ENCODE measurements at regions not wholly inside any gene's neighbourhood (a gene's known extent, or its start where the extent isn't known, plus 50 kb on each side); places are given as distances from the start of the nearest gene placed in this dataset.

- ATAC-seq (no peak), DNase-seq (no peak)
- no peak overlapping the region for H3K4me3 ChIP-seq
- H3K9me3 ChIP-seq = no peaks in the 10 kb centered on the region
- TF ChIP-seq, protein P1, sequence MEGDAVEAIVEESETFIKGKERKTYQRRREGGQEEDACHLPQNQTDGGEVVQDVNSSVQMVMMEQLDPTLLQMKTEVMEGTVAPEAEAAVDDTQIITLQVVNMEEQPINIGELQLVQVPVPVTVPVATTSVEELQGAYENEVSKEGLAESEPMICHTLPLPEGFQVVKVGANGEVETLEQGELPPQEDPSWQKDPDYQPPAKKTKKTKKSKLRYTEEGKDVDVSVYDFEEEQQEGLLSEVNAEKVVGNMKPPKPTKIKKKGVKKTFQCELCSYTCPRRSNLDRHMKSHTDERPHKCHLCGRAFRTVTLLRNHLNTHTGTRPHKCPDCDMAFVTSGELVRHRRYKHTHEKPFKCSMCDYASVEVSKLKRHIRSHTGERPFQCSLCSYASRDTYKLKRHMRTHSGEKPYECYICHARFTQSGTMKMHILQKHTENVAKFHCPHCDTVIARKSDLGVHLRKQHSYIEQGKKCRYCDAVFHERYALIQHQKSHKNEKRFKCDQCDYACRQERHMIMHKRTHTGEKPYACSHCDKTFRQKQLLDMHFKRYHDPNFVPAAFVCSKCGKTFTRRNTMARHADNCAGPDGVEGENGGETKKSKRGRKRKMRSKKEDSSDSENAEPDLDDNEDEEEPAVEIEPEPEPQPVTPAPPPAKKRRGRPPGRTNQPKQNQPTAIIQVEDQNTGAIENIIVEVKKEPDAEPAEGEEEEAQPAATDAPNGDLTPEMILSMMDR (IDR thresholded peaks at IDR 0.05) = no peak
- intact Hi-C loops (cut with DNase I, micrococcal nuclease) = no loop called here
- no peaks in the 10 kb centered on the region for H3K4me1 ChIP-seq (ENCODE audit: low read depth)
- no peaks in the 10 kb centered on the region for H3K36me3 ChIP-seq (ENCODE audit: low read depth)
These were observed 226.0 kb downstream of the GAS1 start for GRCh38 chr9:86721226-86721781.

DNA sequence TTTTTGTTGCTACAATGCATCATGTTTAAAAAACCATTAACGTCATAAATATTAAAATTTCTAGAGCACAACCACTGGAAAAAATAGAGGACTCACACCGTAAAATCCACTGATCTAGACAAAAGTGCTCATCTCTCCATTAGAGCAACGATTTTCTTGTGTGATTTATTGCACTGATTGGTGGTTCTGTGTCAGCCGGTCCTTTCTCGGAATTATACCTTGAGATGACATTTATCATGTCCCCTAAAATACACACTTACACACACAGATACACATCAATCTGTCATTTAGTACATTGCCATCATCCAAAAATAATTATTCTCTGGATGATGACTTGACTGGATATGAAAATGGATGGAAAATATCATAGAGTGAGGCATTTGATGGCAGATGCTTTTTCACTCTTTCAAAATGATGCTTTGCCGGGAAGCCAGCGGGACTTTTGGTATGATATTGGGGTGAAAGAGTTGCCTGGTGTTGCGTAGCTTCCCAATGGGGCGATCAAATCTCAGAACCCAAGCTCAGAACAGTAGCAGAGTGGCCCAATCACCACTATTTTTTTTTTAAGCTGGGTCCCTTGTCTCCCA, 226.6 kb downstream of the GAS1 start:
- TF ChIP-seq, protein P1 (IDR thresholded peaks at IDR 0.05) = no peak
- ATAC-seq = no peak
- intact Hi-C loops (cut with DNase I, micrococcal nuclease) = no loop called here
- Histone ChIP-seq H3K36me3 (ENCODE audit: low read depth) (no peaks in the 10 kb centered on the region), H3K9me3 (no peaks in the 10 kb centered on the region), H3K4me3 (no peak overlapping the region), H3K4me1 (ENCODE audit: low read depth) (no peaks in the 10 kb centered on the region)
- no peak for DNase-seq

GRCh38 chr9:86718388-86719049, 228.8 kb downstream of the GAS1 start:
- TF ChIP-seq, protein P1 (IDR thresholded peaks at IDR 0.05) = no peak
- H3K9me3 ChIP-seq = no peaks in the 10 kb centered on the region
- no peak for DNase-seq
- no peak for ATAC-seq
- no peaks in the 10 kb centered on the region for H3K4me1 ChIP-seq (ENCODE audit: low read depth)
- intact Hi-C loops (cut with DNase I, micrococcal nuclease) = no loop called here
- H3K36me3 ChIP-seq (ENCODE audit: low read depth) = no peaks in the 10 kb centered on the region
- no peak overlapping the region for H3K4me3 ChIP-seq

- ATAC-seq (no peak), DNase-seq (no peak)
- TF ChIP-seq, protein P1 (IDR thresholded peaks at IDR 0.05) = no peak
- Histone ChIP-seq H3K9me3 (no peaks in the 10 kb centered on the region), H3K36me3 (ENCODE audit: low read depth) (no peaks in the 10 kb centered on the region), H3K4me3 (no peak overlapping the region), H3K4me1 (ENCODE audit: low read depth) (no peaks in the 10 kb centered on the region)
- intact Hi-C loops (cut with DNase I, micrococcal nuclease) = no loop called here
These were observed 230.9 kb downstream of the GAS1 start for GRCh38 chr9:86716326-86716922.

GRCh38 chr9:86714999-86715398, 232.3 kb downstream of the GAS1 start:
- Histone ChIP-seq H3K4me3 (no peak overlapping the region), H3K36me3 (ENCODE audit: low read depth) (no peaks in the 10 kb centered on the region), H3K4me1 (ENCODE audit: low read depth) (no peaks in the 10 kb centered on the region), H3K9me3 (no peaks in the 10 kb centered on the region)
- intact Hi-C loops (cut with DNase I, micrococcal nuclease) = no loop called here
- DNase-seq (no peak), ATAC-seq (no peak)
- TF ChIP-seq, protein P1 (IDR thresholded peaks at IDR 0.05) = no peak
